SK-N-SH treated with all-trans-retinoic acid at 6 μM for 48 hours (cell line): ENCODE measurements at regions not wholly inside any gene's neighbourhood (a gene's known extent, or its start where the extent isn't known, plus 50 kb on each side); places are given as distances from the start of the nearest gene placed in this dataset.

Source experiments
- ATAC-seq: fragments of 200-7000 bp; cut with Tn5 transposase; 3 replicates; pipeline ENCODE4 v1.9.1; 2020; ENCODE audit warnings: mild to moderate bottlenecking, moderate library complexity
- ARNTL ChIP-seq: fragments of 450-650 bp; formaldehyde crosslinking; IDR thresholded peaks from 2 replicates; pipeline ENCODE4 v1.5.0; 2020; ENCODE audit warnings: low read depth, mild to moderate bottlenecking, moderate library complexity, borderline replicate concordance
- BACH2 ChIP-seq: fragments of 250-450 bp; sonication (Bioruptor Pico); IDR thresholded peaks from 2 replicates; pipeline ENCODE4 v1.9.0; 2021; ENCODE audit warnings: mild to moderate bottlenecking, borderline replicate concordance
- CREB5 ChIP-seq: fragments of 250-450 bp; sonication (Bioruptor Pico); IDR thresholded peaks from 2 replicates; pipeline ENCODE4 v1.5.1; 2020; ENCODE audit warnings: low read depth, mild to moderate bottlenecking, moderate library complexity
- CSDC2 ChIP-seq: fragments of 250-450 bp; sonication (Bioruptor Pico); IDR thresholded peaks from 2 replicates; pipeline ENCODE4 v1.5.0; 2020; ENCODE audit warnings: mild to moderate bottlenecking, moderate library complexity
- GLIS3 ChIP-seq: fragments of 250-450 bp; sonication (Bioruptor Pico); IDR thresholded peaks from 2 replicates; pipeline ENCODE4 v1.5.0; 2020; ENCODE audit warnings: mild to moderate bottlenecking, moderate library complexity
- ISL1 ChIP-seq: fragments of 250-450 bp; sonication (Bioruptor Pico); IDR thresholded peaks from 2 replicates; pipeline ENCODE4 v2.1.2; 2022; ENCODE audit warnings: mild to moderate bottlenecking, moderate library complexity
- OSR1 ChIP-seq: fragments of 250-450 bp; sonication (Bioruptor Pico); IDR thresholded peaks from 2 replicates; pipeline ENCODE4 v1.8.0; 2022; ENCODE audit warnings: moderate library complexity, mild to moderate bottlenecking, inconsistent platforms
- POU6F1 ChIP-seq: fragments of 250-450 bp; sonication (Bioruptor Pico); IDR thresholded peaks from 2 replicates; pipeline ENCODE4 v1.8.0; 2021; ENCODE audit warnings: low read depth, mild to moderate bottlenecking, moderate library complexity, borderline replicate concordance
- PPARA ChIP-seq: fragments of 250-450 bp; sonication (Bioruptor Pico); IDR thresholded peaks from 2 replicates; pipeline ENCODE4 v1.5.0; 2020; ENCODE audit warnings: mild to moderate bottlenecking, borderline replicate concordance
- RARB ChIP-seq: fragments of 250-450 bp; sonication (Bioruptor Pico); IDR thresholded peaks from 2 replicates; pipeline ENCODE4 v1.8.0; 2021; ENCODE audit warnings: mild to moderate bottlenecking, moderate library complexity
- SNAI2 ChIP-seq: fragments of 250-450 bp; sonication (Bioruptor Pico); IDR thresholded peaks from 2 replicates; pipeline ENCODE4 v1.5.0; 2020; ENCODE audit warnings: mild to moderate bottlenecking, moderate library complexity
- TCF4 ChIP-seq: fragments of 250-450 bp; sonication (Bioruptor Pico); IDR thresholded peaks from 2 replicates; pipeline ENCODE4 v1.8.0; 2021; ENCODE audit warnings: mild to moderate bottlenecking, moderate library complexity, borderline replicate concordance
- TOX ChIP-seq: fragments of 250-450 bp; sonication (Bioruptor Pico); IDR thresholded peaks from 2 replicates; pipeline ENCODE4 v1.8.0; 2021; ENCODE audit warnings: mild to moderate bottlenecking, moderate library complexity, borderline replicate concordance
- ZC3H10 ChIP-seq: fragments of 250-450 bp; sonication (Bioruptor Pico); IDR thresholded peaks from 2 replicates; pipeline ENCODE4 v1.5.1; 2021; ENCODE audit warnings: mild to moderate bottlenecking, moderate library complexity
- ZFP3 ChIP-seq: fragments of 250-450 bp; sonication (Bioruptor Pico); IDR thresholded peaks from 2 replicates; pipeline ENCODE4 v1.5.0; 2020; ENCODE audit warnings: mild to moderate bottlenecking, moderate library complexity
- ZFP30 ChIP-seq: fragments of 450-650 bp; formaldehyde crosslinking; IDR thresholded peaks from 2 replicates; pipeline ENCODE4 v1.5.0; 2022; ENCODE audit warnings: mild to moderate bottlenecking, moderate library complexity
- ZNF565 ChIP-seq: fragments of 450-650 bp; formaldehyde crosslinking; conservative IDR thresholded peaks from 2 replicates; pipeline ENCODE4 v1.5.0; 2020; ENCODE audit warnings: low read depth, mild to moderate bottlenecking, moderate library complexity
- ZNF70 ChIP-seq: fragments of 450-650 bp; formaldehyde crosslinking; IDR thresholded peaks from 2 replicates; pipeline ENCODE4 v1.5.0; 2020; ENCODE audit warnings: mild to moderate bottlenecking, moderate library complexity
- ZNF8 ChIP-seq: fragments of 450-650 bp; formaldehyde crosslinking; IDR thresholded peaks from 2 replicates; pipeline ENCODE4 v1.5.0; 2020; ENCODE audit warnings: mild to moderate bottlenecking, moderate library complexity
- TF ChIP-seq, protein P1 (sequence below): fragments of 250-450 bp; sonication (Bioruptor Pico); IDR thresholded peaks from 2 replicates; pipeline ENCODE4 v1.5.0; 2020; ENCODE audit warnings: mild to moderate bottlenecking, moderate library complexity
- TF ChIP-seq, protein P2 (sequence below): fragments of 250-450 bp; sonication (Bioruptor Pico); IDR thresholded peaks from 2 replicates; pipeline ENCODE4 v1.5.1; 2021; ENCODE audit warnings: mild to moderate bottlenecking, moderate library complexity
- TF ChIP-seq, protein P3 (sequence below): fragments of 250-450 bp; sonication (Bioruptor Pico); IDR thresholded peaks from 2 replicates; pipeline ENCODE4 v1.8.0; 2020; ENCODE audit warnings: mild to moderate bottlenecking, moderate library complexity, borderline replicate concordance

DNA sequence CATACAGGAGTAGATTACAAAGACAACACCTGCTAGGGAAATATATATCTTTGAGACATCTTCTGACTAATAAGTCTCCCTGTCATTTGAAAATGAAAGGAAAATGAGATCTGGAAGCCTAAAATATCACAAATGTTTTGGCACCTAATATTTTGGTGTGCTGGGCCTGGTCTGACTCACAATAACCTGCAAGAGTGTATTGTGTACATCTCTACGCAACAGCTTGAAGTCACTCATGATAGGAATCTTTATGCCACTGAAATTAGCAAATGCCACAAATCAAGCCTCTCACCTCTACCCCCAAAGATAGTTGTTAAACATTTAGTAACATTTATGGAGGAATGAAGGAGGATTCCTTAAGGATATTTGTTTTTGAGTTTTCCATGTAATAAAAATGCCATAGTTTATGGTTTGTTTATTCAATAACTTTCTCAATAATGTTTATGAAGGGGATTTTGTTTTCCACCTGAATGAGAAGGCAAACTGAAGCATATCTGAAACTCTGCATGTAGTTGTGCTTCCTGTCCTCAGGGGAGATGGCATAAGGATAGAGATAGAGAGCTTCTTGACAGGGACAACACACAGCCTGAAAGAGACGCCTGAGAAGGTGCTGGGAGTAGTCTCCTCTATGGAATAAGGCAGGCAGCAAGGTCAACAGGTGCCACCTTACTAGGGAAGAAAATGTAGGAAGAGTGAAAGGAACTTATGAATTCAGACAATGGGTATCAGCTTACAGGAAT, 197.4 kb downstream of the AHR start (continued):
- TF ChIP-seq, protein P1, sequence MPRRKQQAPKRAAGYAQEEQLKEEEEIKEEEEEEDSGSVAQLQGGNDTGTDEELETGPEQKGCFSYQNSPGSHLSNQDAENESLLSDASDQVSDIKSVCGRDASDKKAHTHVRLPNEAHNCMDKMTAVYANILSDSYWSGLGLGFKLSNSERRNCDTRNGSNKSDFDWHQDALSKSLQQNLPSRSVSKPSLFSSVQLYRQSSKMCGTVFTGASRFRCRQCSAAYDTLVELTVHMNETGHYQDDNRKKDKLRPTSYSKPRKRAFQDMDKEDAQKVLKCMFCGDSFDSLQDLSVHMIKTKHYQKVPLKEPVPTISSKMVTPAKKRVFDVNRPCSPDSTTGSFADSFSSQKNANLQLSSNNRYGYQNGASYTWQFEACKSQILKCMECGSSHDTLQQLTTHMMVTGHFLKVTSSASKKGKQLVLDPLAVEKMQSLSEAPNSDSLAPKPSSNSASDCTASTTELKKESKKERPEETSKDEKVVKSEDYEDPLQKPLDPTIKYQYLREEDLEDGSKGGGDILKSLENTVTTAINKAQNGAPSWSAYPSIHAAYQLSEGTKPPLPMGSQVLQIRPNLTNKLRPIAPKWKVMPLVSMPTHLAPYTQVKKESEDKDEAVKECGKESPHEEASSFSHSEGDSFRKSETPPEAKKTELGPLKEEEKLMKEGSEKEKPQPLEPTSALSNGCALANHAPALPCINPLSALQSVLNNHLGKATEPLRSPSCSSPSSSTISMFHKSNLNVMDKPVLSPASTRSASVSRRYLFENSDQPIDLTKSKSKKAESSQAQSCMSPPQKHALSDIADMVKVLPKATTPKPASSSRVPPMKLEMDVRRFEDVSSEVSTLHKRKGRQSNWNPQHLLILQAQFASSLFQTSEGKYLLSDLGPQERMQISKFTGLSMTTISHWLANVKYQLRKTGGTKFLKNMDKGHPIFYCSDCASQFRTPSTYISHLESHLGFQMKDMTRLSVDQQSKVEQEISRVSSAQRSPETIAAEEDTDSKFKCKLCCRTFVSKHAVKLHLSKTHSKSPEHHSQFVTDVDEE (CRISPR knock-in tag) = no peak
- TF ChIP-seq BACH2 = no peak
- no peak for TF ChIP-seq GLIS3
- no peak for TF ChIP-seq CSDC2
- no peak for TF ChIP-seq ZNF565
- TF ChIP-seq, all 23 proteins: peak for 0

DNA sequence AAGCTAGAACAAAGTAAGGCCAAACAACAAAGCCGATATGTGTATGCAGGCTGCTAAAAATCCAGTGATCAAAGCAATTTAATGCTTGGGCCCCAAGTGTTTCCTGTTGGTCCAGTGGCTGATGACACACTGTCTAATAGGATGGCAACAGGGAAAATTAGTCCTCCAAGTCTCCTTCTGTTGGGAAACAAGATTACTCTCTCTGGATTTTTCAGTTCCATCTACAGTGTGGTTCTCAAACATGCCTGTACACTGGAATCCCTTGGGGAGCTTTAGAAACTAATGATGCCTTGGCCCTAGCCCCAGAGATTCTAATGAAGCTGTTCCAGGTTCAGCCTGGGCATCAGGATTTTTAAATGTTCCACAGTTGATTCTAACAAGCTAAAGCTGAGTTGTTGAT, 198.7 kb downstream of the AHR start:
- no peak for ATAC-seq
- TF ChIP-seq ZFP30 (no peak), PPARA (CRISPR knock-in tag) (no peak), ZNF565 (no peak), POU6F1 (no peak), RARB (no peak), CREB5 (CRISPR knock-in tag) (no peak), ZFP3 (CRISPR knock-in tag) (no peak), TCF4 (CRISPR knock-in tag) (no peak), GLIS3 (no peak), BACH2 (no peak), ZC3H10 (CRISPR knock-in tag) (no peak), ISL1 (CRISPR knock-in tag) (no peak), CSDC2 (no peak), ZNF8 (CRISPR knock-in tag) (no peak), OSR1 (CRISPR knock-in tag) (no peak)
- TF ChIP-seq, protein P2, sequence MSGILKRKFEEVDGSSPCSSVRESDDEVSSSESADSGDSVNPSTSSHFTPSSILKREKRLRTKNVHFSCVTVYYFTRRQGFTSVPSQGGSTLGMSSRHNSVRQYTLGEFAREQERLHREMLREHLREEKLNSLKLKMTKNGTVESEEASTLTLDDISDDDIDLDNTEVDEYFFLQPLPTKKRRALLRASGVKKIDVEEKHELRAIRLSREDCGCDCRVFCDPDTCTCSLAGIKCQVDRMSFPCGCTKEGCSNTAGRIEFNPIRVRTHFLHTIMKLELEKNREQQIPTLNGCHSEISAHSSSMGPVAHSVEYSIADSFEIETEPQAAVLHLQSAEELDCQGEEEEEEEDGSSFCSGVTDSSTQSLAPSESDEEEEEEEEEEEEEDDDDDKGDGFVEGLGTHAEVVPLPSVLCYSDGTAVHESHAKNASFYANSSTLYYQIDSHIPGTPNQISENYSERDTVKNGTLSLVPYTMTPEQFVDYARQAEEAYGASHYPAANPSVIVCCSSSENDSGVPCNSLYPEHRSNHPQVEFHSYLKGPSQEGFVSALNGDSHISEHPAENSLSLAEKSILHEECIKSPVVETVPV (CRISPR knock-in tag) = no peak
- TF ChIP-seq, protein P1 (CRISPR knock-in tag) = no peak

GRCh38 chr7:17497549-17498167, 199.2 kb downstream of the AHR start:
- no peak for ATAC-seq
- TF ChIP-seq ZNF70 (no peak), ZFP3 (CRISPR knock-in tag) (no peak), CSDC2 (no peak), ZNF8 (CRISPR knock-in tag) (no peak), ZNF565 (no peak), TOX (CRISPR knock-in tag) (no peak), ARNTL (no peak), ZFP30 (no peak), SNAI2 (CRISPR knock-in tag) (no peak), OSR1 (CRISPR knock-in tag) (no peak), GLIS3 (no peak)
- TF ChIP-seq, protein P3, sequence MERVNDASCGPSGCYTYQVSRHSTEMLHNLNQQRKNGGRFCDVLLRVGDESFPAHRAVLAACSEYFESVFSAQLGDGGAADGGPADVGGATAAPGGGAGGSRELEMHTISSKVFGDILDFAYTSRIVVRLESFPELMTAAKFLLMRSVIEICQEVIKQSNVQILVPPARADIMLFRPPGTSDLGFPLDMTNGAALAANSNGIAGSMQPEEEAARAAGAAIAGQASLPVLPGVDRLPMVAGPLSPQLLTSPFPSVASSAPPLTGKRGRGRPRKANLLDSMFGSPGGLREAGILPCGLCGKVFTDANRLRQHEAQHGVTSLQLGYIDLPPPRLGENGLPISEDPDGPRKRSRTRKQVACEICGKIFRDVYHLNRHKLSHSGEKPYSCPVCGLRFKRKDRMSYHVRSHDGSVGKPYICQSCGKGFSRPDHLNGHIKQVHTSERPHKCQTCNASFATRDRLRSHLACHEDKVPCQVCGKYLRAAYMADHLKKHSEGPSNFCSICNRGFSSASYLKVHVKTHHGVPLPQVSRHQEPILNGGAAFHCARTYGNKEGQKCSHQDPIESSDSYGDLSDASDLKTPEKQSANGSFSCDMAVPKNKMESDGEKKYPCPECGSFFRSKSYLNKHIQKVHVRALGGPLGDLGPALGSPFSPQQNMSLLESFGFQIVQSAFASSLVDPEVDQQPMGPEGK = no peak
- TF ChIP-seq, protein P1 (CRISPR knock-in tag) = no peak
